ENCODE measurements at regions not wholly inside any gene's neighbourhood (a gene's known extent, or its start where the extent isn't known, plus 50 kb on each side); places are given as distances from the start of the nearest gene placed in this dataset.

- ChIA-PET POLR2A (no interaction called here), CTCF (no interaction called here)
Measured at GRCh38 chr12:115378291-115378690, 694.3 kb upstream of the TBX3 start.

GRCh38 chr12:115377779-115378178 is 693.8 kb upstream of the TBX3 start:
- no peak for ATAC-seq
- no TSS peak for BruUV-seq (replicated peaks)
- Histone ChIP-seq H3K9me3 (ENCODE audit: control insufficient read depth in 1 of 2, insufficient read depth in 1 of 2, low read depth in 1 of 2, low read length in 2 of 2) (no peaks in the 10 kb centered on the region), H3K36me3 (ENCODE audit: control insufficient read depth in 1 of 2, insufficient read depth in 2 of 2, low read length in 2 of 2) (no peaks in the 10 kb centered on the region), H3K4me3 (replicated peaks in 1 of 2; ENCODE audit: low read depth in 1 of 2, low read length in 2 of 2) (no peak overlapping the region), H4K20me1 (ENCODE audit: insufficient read depth) (no peaks in the 10 kb centered on the region), H3K4me2 (ENCODE audit: low read length) (no peak overlapping the region), H3K27ac (ENCODE audit: low read depth, low read length) (no peak overlapping the region), H3K79me2 (ENCODE audit: insufficient read depth, low read length) (no peaks in the 10 kb centered on the region), H2AFZ (ENCODE audit: low read depth, low read length, poor library complexity, severe bottlenecking) (no peak overlapping the region), H3K9ac (ENCODE audit: low read length) (no peak overlapping the region), H3K27me3 (ENCODE audit: insufficient read depth, low read length) (no peaks in the 10 kb centered on the region; the same call in 1 of the 2 replicates), H3K4me1 (ENCODE audit: control insufficient read depth in 1 of 2, insufficient read depth in 2 of 2, low read length in 2 of 2) (peaks cover 0 to 15% of the 10 kb centered on the region in 2 experiments; a peak in 1 of 4 replicates), H3K9me2 (ENCODE audit: insufficient read depth) (no peaks in the 10 kb centered on the region)
- ChIA-PET POLR2A (no interaction called here), RAD21 (ENCODE audit: low non-redundant PET in 1 of 2, low total read pairs in 2 of 2, uncharacterized antibody in 2 of 2, unreplicated experiment in 2 of 2) (no interaction called here), CTCF (no interaction called here)
- no peak for DNase-seq (ENCODE audit: low read depth, low spot score)
- intact Hi-C loops (cut with micrococcal nuclease), result no loop called here
- TF ChIP-seq CTCF (IDR thresholded peaks at IDR 0.05 in 2 of 3, conservative IDR thresholded peaks at IDR 0.05 in 1 of 3; ENCODE audit: borderline replicate concordance in 1 of 3, insufficient read depth in 1 of 3, low read depth in 2 of 3, low read length in 2 of 3), result no peak
- TF ChIP-seq EZH2phosphoT487 (IDR thresholded peaks at IDR 0.05; ENCODE audit: borderline replicate concordance), result no peak
- TF ChIP-seq ZBTB33 (IDR thresholded peaks at IDR 0.05; ENCODE audit: extremely low read depth, insufficient replicate concordance, low read length), result no peak
- no peak for TF ChIP-seq FOSL1 (IDR thresholded peaks at IDR 0.05; ENCODE audit: low read depth)
- TF ChIP-seq, protein P1, sequence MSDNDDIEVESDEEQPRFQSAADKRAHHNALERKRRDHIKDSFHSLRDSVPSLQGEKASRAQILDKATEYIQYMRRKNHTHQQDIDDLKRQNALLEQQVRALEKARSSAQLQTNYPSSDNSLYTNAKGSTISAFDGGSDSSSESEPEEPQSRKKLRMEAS (IDR thresholded peaks at IDR 0.05), result no peak
- no peak for TF ChIP-seq CEBPB (IDR thresholded peaks at IDR 0.05; ENCODE audit: low read depth)
- no peak for TF ChIP-seq EZH2 (IDR thresholded peaks at IDR 0.05)
- TF ChIP-seq EGR1 (IDR thresholded peaks at IDR 0.05; ENCODE audit: low read depth), result no peak

More at GRCh38 chr12:115378291-115378690, 694.3 kb upstream of the TBX3 start:
- intact Hi-C loops (cut with micrococcal nuclease), result no loop called here
- Histone ChIP-seq H3K9me3 (ENCODE audit: control insufficient read depth in 1 of 2, insufficient read depth in 1 of 2, low read depth in 1 of 2, low read length in 2 of 2) (no peaks in the 10 kb centered on the region), H4K20me1 (ENCODE audit: insufficient read depth) (no peaks in the 10 kb centered on the region), H3K79me2 (ENCODE audit: insufficient read depth, low read length) (no peaks in the 10 kb centered on the region), H3K4me3 (replicated peaks in 1 of 2; ENCODE audit: low read depth in 1 of 2, low read length in 2 of 2) (no peak overlapping the region), H3K27ac (ENCODE audit: low read depth, low read length) (no peak overlapping the region), H3K27me3 (ENCODE audit: insufficient read depth, low read length) (no peaks in the 10 kb centered on the region; the same call in 1 of the 2 replicates), H3K4me1 (ENCODE audit: control insufficient read depth in 1 of 2, insufficient read depth in 2 of 2, low read length in 2 of 2) (peaks cover 0 to 15% of the 10 kb centered on the region in 2 experiments; a peak in 1 of 4 replicates), H3K36me3 (ENCODE audit: control insufficient read depth in 1 of 2, insufficient read depth in 2 of 2, low read length in 2 of 2) (no peaks in the 10 kb centered on the region), H3K9me2 (ENCODE audit: insufficient read depth) (no peaks in the 10 kb centered on the region), H3K9ac (ENCODE audit: low read length) (no peak overlapping the region), H3K4me2 (ENCODE audit: low read length) (no peak overlapping the region), H2AFZ (ENCODE audit: low read depth, low read length, poor library complexity, severe bottlenecking) (no peak overlapping the region)
- ATAC-seq (no peak), DNase-seq (ENCODE audit: low read depth, low spot score) (no peak)
- BruUV-seq (replicated peaks), result no TSS peak
- no peak for TF ChIP-seq FOSL1 (IDR thresholded peaks at IDR 0.05; ENCODE audit: low read depth)
- no peak for TF ChIP-seq SRF (IDR thresholded peaks at IDR 0.05; ENCODE audit: low read depth)
- TF ChIP-seq YY1 (IDR thresholded peaks at IDR 0.05; ENCODE audit: extremely low read depth, insufficient replicate concordance, low read depth, low read length), result no peak
- TF ChIP-seq, protein P1 (IDR thresholded peaks at IDR 0.05), result no peak
- TF ChIP-seq ELF1 (IDR thresholded peaks at IDR 0.05; ENCODE audit: borderline replicate concordance, low read depth), result no peak
- no peak for TF ChIP-seq TCF7L2 (IDR thresholded peaks at IDR 0.05; ENCODE audit: borderline replicate concordance, extremely low read depth, insufficient read depth, insufficient read length)
- no peak for TF ChIP-seq CBX3 (IDR thresholded peaks at IDR 0.05; ENCODE audit: low read depth)
- TF ChIP-seq JUND (IDR thresholded peaks at IDR 0.05), result no peak
- RAD21 ChIA-PET (ENCODE audit: low non-redundant PET in 1 of 2, low total read pairs in 2 of 2, uncharacterized antibody in 2 of 2, unreplicated experiment in 2 of 2), result no interaction called here

Measured in HCT116 (cell line).